ENCODE measurements at regions not wholly inside any gene's neighbourhood (a gene's known extent, or its start where the extent isn't known, plus 50 kb on each side); places are given as distances from the start of the nearest gene placed in this dataset.

- Histone ChIP-seq H3K4me3 (no peak overlapping the region), H4K20me1 (replicated peaks; ENCODE audit: insufficient read depth) (no peaks in the 10 kb centered on the region), H3K36me3 (ENCODE audit: insufficient read depth) (no peaks in the 10 kb centered on the region), H3K27ac (ENCODE audit: low read depth) (no peak overlapping the region), H3K9me2 (ENCODE audit: insufficient read depth) (peaks cover 23% of the 10 kb centered on the region; the same call in 1 of the 2 replicates), H2AFZ (no peak overlapping the region), H3K4me1 (ENCODE audit: insufficient read depth) (no peaks in the 10 kb centered on the region), H3K79me2 (replicated peaks; ENCODE audit: insufficient read depth) (no peaks in the 10 kb centered on the region), H3K4me2 (no peak overlapping the region), H3K27me3 (ENCODE audit: insufficient read depth) (no peaks in the 10 kb centered on the region), H3F3A (replicated peaks; ENCODE audit: low read depth) (no peaks in the 10 kb centered on the region)
- ATAC-seq (no peak), DNase-seq (ENCODE audit: low spot score) (no peak)
- Mint-ChIP-seq H3K27ac (no peak overlapping the region), H3K36me3 (ENCODE audit: low read depth) (no peaks in the 10 kb centered on the region; the same call in 2 of the 3 replicates), H3K9me3 (peaks cover 12% of the 10 kb centered on the region; the same call in 2 of the 3 replicates), H3K4me1 (peaks cover 6% of the 10 kb centered on the region; the same call in 1 of the 3 replicates), H3K4me3 (no peak overlapping the region), H3K27me3 (ENCODE audit: insufficient read depth, low read depth, poor library complexity) (peaks cover 3% of the 10 kb centered on the region)
- no peak for TF ChIP-seq CTCF (conservative IDR thresholded peaks at IDR 0.05; ENCODE audit: low read depth in 2 of 2)
- no peak for TF ChIP-seq STAT1 (IDR thresholded peaks at IDR 0.05; ENCODE audit: unreplicated experiment)
- TF ChIP-seq NANOG (IDR thresholded peaks at IDR 0.05; ENCODE audit: borderline replicate concordance), result no peak
- no peak for TF ChIP-seq POLR2AphosphoS5 (IDR thresholded peaks at IDR 0.05; ENCODE audit: low read depth)
- TF ChIP-seq ZNF462 (CRISPR knock-in tag; IDR thresholded peaks at IDR 0.05), result no peak
- no peak for TF ChIP-seq EZH2 (IDR thresholded peaks at IDR 0.05; ENCODE audit: low read depth, unreplicated experiment)
- no peak for TF ChIP-seq ZNF331 (CRISPR knock-in tag; IDR thresholded peaks at IDR 0.05; ENCODE audit: low read depth)
- no peak for TF ChIP-seq CREB1 (CRISPR knock-in tag; IDR thresholded peaks at IDR 0.05; ENCODE audit: low read depth)
- no peak for TF ChIP-seq EZH2phosphoT487 (IDR thresholded peaks at IDR 0.05; ENCODE audit: unreplicated experiment)
- no peak for TF ChIP-seq REST (IDR thresholded peaks at IDR 0.05; ENCODE audit: unreplicated experiment)
- TF ChIP-seq ZNF114 (CRISPR knock-in tag; IDR thresholded peaks at IDR 0.05), result no peak
- no peak for TF ChIP-seq ETS1 (IDR thresholded peaks at IDR 0.05)
- TF ChIP-seq JUNB (IDR thresholded peaks at IDR 0.05; ENCODE audit: unreplicated experiment), result no peak
These were observed 1290.5 kb downstream of the ADGRL3 start for GRCh38 chr4:62490635-62491034.
